NCI-H187 treated with DMSO at 0.1 percent for 48 hours (cell line): ENCODE measurements at regions not wholly inside any gene's neighbourhood (a gene's known extent, or its start where the extent isn't known, plus 50 kb on each side); places are given as distances from the start of the nearest gene placed in this dataset.

Experiments
- DNase-seq: peaks from one replicate; lab custom pipeline; 2025; lab: John Stamatoyannopoulos, UW

DNA sequence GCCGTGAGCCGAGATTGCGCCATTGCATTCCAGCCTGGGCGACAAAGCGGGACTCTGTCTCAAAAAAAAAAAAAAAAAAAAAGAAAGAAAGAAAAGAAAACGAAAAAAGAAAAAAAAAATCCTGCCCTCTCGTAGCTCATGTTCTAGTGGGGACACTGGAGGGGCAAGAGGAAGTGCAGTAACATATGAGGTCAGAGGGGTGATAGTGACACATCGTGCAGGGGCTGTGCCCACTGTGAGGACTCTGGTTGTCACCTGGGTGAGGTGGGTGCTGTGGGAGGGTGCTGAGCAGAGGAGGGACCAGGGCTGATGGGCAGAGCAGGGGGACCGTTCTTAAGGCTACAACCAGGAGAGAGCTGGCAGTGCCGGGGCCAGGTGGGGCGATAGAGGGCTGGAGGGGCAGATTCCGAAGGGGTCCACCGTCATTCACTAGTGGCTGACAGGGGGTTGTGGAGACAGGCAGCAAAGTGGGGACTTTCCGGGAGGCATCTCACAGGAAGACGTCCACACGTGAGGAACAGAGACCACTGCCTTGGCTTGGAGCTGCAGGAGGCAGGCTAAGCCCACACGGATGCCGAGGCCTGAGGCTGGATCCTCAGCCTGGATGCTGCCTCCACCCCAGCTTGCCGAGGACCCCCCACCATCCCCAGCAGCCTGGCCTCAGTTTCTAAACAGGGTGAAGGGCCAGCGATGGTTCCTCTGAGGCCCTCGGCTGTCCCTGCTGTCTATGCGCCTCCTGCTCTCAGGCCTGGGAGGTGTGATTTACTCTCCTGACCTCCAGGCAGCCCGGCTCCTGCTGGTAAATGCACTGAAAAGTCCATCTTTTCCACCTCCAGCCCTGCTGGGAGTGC, 154.3 kb upstream of the IQSEC1 start:
- DNase-seq, result no peak

DNA sequence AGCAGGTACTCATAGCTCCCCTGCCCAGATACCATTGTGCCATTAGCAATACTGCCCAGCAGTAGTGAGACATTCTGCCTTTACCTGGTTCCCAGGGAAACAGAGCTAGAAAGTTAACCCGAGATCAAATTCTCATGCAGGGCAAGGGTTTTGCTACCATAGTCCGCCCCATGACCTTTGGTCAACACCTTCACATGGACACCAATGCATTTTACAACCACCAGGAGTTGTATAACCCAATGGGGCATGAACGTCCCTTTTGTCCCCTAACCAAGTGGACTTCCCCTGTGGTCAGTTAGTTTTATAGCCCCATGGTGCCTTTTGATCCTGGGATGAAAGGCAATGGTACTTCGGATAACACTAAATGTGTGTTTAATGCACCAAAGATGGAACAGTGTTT, 151.7 kb upstream of the IQSEC1 start:
- no peak for DNase-seq

DNA sequence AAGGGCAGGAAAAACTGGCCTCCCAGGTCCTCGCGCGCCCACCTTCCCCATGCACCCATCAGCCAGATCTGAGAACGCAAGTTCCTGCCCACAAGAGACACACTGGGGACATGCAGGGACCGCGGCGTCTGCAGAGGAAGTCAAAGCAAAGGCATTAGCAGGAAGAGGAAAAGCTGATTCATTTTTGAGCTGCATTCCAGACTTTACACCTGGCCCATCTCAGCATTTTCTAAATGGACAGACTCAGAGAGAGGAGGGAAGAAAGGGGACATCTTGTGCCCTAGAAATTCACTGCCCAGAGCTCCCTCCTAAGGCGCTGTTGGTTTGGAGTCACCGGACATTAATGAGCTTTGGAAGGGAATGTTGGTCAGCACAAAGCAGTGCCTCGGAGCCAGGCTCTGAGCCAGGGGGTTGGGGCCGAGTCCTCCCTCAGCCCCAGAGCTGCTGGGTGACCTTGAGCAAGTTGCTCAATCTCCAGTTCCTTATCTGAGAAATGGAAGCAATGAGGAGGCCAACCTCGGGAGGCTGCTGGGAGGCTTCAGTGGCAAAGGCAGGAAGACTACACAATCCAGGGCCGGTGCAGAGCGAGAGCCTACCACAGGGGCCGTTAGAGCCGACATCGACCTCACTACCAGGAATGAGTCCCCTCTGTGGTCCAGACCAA, 150.5 kb upstream of the IQSEC1 start:
- no peak for DNase-seq

DNA sequence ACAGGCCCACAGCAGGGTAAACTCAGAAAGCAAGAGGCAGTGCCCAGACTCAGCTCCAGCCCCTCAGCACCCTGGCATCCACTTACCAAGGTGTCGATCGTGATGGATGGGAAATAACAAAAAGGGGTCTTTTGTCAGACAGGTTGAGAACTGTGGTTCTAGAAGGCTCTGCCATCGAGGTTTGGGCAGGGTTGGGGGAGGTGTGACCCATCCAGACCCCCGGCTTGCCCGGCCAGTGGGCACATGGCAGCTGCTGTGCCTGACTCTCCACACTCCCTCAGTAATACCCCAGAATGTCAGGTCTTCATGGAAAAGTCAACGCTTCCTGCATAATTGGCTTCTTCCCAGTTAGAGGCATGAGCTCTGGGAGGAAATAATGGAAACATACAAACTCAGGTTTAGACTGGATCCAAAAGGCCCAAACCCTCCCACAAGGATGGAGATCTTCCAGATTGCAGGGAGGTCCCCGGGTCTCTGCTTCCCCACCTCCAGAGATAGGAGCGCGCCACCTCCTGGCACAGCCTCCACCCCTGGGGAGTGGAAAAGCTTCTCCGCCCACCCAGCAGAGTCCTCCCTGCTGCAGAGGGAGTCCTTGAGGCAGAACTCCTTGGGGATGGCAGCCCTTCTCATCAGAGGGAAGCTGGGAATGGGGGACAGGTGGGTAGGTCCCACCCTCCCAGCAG, 149.8 kb upstream of the IQSEC1 start:
- no peak for DNase-seq

DNA sequence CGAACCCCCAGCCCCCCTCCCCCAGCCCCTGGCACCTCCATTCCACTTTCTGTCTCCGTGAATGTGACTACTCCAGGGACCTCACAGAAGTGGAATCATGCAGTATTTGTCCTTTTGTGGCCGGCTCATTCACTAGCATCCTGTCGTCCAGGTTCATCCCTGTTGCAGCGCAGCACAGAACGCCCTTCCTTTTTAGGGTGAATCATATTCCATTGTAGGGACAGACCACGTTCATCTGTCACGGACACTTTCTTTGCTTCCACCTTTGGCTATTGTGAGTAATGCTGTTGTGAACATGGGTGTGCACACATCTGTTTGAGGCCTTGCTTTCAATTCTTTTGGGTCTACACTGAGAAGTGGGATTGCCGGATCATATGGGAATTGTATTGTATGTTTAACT, 148.9 kb upstream of the IQSEC1 start:
- no peak for DNase-seq

DNA sequence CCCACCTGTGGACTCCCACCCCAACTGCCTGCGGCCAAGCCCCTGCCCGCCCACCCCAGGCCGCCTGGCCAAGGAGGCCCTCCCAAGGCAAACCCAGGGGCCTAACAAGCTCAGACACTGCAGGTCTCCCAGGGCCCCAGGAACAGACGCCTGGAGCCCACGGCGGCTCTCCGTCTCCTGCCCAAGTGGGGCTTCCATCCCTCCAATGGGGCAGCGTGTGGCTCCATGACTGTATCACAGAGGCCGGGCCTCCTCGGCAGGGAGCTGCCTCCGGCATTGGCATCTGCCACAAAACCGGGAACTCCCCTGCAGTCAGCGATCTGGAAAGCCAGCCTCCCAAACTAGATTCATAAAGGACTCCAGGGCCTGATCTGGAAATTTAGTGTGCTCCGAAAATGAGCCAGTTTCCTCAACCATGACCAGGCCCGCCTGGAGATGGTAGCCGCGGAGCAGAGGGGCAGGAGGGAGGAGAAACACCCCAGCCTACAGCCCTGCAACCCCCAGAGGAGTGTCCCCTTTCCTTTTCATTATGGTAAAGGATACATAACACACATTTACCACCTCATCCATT, 148.3 kb upstream of the IQSEC1 start:
- no peak for DNase-seq

DNA sequence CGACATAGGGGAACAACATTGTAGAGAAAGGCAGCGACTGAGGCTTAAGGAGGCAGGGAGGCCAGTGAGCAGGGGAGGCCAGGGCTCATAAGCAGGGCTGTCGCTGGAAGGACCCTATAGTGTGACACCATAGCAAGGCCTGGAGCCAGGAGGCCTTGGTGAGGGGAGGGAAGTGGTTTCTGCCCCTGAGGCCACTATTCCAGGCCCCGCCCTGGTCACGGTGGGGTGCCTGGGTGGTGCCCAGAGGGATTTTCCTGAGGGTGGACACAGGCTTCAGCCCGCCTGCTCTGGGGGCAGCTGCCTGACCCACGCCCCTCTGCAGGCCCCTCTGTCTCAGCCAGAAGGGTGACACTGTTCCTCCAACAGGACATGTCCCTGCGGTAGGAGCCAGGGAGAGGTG, 147.8 kb upstream of the IQSEC1 start:
- no peak for DNase-seq

DNA sequence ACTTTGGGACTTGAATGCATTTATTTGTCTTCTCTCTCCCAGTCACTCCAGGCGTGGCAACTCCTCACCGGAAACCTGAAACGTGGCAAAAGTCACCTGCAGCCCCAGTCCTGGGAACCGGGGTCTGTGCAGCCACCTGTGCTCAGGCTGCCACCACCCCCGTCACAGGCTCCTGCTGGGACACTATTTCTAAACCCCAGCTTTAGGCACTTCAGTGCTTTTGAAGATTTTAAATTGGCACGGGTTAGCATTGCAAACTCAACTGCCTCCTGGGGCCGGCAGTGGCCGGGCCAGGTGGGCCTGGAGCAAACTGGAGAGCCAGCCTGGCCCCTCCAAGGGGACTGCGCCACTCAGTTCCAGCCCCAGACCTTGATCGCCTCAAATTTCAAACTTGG, 146.7 kb upstream of the IQSEC1 start:
- DNase-seq, result no peak

DNA sequence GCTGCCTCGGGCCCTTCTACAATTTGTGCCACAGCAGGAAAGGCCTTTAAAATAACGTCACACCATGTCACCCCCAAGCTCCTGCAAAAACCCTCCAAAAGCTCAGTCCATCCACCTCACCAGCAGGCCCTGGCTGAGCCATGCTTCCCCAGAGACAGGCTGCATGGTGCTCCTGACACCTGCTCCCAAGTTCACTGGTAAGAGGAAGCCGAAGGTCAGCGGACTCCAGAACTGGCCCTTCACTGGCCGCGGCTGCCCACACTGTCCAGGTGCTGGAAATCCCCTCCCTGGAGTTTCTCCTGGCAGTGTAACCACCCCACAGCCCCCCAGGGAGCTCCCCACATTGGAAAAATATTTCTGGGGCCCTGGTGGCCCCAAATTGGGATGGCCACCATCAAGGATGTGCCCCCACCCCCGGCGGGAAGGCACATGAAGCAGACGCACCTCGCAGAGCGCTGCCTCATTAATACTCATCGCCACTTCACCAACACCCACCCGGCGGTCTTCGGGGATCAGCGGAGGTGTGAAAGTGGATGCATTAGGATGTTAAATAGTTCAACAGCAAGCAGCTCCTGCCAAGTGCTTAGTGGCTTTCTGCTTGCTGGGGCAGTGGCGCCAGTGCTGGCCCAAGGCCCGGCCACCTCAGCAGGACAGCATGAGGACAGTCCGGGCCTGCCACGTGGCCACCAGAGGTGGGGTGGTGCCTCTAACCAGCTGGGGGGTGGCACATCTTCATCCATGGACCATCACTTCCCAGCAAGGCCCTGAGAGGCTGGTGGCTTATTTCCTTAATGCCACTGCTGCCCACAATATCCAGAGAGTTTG, 146.1 kb upstream of the IQSEC1 start:
- no peak for DNase-seq

DNA sequence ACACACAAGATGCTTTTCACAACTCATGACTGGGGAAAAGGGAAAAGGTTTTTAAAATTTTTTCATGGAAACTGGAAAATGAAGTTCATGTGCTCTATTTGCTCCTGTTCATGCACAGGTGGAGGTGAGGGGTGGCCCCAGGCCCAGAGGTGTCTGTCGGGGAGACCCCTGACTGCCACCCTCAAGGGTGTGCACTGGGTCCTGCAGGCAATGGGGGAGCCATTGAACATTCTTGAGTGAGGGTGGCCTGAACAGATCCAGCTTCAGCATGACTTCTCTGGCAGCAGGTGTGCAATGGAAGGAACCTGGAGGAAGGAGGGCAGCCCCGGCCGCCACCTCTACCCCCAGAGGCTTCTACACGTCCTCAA, 145.3 kb upstream of the IQSEC1 start:
- no peak for DNase-seq

DNA sequence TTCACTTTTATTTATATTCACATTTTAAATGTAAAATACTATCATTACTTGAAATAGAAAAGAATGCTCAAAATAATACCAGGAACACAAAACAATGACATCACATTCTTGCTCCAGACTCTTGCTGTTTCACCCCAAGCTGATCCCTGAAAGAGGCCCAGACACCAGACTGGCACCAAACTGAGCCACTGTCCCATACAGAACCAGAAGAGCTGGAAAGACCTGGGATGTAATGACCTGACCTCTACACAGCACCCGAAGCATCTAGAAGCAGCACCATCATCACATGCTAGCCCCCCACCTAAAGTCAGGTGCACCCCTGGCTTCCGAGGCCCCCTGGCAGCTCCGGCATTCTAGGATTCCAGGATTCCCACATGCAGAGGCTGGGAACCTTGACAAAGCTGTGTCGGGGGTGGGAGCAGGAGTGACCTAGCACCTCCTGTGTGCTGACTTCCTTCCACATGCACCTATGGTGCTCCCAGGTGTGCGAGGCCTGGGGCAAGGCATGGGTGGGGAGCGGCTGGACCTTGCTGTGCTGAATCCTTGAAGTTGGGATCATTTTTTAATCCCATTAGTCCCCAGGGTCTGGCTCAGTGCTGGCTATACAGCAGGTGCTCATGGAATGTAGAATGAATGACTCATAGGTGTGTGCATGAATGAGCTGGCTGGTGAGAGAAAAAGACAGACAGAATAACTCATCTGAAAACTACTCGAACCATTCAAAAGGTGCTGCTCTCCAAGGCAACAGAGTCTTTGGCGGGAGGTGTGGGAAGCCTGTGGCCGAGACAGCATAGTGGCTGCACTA, 144.7 kb upstream of the IQSEC1 start:
- DNase-seq, result no peak

DNA sequence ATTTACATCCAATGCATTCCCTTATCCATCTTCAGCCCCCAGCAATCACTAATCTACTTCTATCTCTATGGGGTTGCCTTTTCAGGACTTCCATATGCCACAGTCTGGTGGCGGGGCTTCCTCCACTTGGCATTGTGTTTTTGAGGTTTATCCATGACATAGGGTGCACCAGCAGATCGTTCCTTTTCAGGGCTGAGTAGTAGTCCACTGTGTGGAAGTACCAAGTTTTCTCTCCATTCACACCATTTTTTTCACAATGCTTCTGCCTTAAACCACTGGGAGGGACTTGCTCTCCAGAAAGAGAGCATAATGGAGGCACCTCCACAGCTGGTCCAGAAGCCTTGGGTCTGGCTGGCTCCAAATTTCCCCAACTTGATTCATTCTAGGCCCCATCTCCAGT, 144.0 kb upstream of the IQSEC1 start:
- no peak for DNase-seq

DNA sequence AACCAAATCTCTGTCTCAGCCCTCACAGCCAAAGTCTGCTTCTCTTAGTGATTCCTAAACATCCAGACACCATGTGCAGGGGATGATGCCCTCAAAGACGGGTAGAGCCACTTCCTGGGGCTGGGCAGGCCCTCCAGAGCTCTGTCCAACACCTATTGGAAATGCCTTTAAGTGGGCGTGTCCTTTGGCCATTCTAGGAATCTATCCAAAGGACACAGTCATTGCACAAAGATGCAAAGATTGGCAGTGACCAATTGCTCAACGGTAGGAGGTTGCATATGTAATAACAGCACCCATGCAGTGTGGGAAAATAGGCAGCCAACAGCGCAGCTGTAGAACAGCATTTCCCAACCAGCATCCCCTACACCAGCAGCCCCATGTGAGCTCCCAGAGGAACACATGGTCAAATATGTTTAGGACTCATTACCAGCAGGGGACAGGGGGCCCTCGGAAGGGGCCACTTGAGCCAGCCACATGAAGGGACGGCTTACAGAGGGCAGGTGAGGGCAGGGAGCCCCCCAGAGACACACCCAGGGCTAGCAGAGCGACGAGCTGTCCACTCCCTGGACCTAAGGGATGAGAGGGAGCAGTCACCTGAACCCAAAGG, 142.8 kb upstream of the IQSEC1 start:
- DNase-seq, result no peak

DNA sequence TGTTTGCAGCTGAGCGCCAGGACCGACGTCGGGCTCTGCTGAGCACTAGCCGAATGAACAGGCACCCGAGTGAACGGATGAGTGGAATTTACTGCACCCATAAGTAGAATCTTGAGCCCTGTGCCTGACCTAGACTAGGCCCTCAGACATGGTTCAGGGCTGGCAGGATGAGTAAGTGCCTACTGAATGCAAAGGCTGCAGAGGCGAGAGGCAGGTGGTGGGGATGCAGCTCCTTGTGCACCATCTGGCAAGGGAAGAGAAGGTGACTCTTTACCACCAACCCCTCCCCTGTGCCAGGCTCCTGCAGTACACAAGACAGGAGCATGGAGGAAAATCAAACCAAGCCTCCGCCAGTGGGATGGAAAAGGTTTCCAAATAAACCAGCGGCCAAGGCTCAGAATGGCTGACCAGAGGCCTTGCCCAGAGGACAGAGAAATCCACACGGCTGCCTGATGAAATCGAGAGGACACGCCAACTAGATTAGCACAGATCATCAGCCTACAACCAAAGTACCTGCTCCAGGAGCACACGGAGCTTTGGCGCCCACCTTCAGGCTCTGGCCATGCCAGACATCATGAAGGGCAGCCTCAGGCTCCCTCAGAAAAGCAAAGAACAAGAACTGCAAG, 141.7 kb upstream of the IQSEC1 start:
- peak; percentile 67 for DNase-seq

DNA sequence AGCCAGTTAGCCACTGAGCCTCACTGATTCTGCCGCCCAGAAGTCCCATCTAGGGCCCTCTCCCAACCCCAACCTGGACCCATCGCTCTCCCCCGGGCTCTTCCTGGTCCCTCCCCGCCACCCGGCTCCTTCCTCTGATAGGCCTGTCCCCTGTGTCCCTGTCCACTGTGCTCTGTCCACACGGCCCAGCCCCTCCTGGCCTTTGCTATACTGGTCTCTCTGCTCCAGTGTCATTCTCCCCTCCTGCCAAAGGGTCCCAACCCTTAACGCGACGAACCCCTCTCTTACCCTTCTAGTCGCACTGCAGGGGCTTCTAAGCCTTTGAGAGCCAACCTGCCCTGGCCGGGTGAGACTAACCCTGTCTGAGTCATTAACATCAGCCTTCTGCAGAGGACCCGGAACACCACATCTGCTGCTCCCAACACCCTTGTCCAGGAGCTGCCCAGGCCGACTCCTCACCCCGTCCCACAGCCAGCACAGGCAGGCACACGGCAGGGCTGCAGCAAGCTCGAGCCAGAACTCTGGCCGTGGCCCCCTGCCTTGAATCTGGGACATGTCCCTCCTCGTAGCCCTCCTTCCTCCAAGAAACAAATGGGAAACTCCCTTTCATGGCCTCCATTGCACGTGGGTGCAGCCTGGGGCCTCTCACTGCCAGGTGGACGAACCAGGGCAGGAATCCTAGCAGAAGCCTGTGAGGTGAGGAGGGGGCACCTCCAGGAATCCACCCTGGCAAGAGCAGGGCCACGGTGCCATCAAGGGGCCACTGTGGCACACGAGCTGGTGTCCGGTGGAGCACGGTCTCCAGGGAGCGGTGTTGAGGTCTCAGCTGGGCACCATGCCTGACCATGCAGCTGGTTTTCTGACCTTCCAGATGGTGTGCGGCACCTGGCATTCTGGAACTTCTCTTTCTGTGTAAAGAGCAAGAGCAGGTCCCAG, 140.9 kb upstream of the IQSEC1 start:
- no peak for DNase-seq

DNA sequence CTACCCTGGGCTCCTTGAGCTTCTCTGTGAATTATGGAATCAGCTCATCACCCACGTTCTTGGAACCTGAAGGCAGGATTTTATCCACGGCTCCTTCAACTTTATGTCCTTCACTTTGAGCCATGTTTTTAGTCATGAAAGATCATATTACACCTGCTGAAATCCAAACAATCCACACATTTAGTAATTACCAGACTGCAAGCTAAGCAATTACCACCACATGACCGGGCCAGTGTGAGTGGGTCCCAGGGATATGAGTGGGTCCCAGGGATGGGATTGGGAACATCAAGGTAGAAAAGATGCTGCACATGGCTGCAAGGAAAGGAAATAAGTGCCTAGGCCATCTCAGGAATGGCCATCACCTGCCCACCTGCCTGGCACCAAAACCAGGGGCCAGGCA, 140.3 kb upstream of the IQSEC1 start:
- DNase-seq, result no peak

DNA sequence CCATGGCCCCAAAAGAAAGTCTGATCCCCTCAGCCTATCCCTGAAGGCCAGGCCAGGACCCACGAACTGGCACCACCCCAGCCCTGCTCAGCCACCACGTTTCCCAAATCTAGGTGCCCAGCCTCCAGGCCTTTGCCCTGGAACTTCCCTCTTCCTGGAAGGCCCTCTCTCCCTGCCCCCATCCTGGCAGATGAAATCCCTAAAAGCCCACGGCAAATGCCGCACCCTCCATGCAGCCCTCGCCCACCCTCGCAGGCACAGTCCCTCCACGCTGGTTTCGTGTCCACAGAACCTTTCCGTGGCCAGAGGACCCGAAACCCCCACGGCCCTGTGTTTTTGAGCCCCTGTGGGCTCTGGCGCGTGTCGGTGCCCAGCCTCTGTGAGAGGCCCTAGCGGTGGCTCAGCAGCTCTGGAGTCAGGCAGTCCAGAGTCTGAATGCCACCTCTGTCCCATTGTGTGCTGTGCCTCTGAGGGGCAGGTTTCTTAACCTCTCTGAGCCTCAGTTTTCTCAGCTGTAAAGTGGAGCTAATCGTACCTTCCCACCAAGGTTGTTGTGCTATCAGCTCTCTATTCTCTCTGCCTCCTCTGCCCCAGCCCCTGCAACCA, 138.5 kb upstream of the IQSEC1 start:
- DNase-seq, result no peak

DNA sequence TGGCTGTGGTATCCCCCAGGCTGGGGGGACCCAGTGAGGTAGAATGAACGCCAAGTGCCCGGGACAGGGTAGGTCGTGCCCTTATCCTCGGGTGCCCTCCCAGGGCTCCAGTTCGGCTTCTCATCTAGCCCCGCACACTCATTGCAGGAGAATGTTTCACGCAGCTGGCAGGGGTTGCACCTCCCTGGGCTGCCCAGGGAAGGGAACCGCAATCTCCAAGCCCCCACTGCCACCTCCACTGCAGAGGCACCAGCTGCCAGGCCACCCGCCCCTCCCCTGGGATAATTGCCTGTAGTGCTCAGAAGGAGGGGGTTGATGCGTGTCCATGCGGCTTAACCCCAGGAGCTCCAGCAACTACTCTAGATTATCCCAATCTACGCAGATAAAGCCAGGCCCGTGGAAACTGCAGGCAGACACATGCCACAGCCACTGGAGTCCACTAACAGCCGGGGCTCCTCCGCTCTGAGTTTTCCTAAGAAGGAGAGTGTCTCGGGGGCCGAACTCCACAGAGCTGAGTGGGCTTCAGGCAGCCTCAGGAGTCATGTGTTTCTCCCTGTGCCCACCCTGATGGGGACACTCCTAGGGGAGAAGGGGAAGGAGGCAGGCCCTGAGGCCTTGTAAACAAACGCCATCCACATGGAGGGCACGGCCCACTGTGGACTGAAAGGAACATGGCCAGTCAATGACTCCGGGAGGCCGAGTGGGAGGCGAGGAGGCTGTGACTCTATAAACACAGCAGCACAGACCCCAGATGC, 137.2 kb upstream of the IQSEC1 start:
- DNase-seq, result no peak
